Fibroblast of lung (primary cell): ENCODE measurements at regions not wholly inside any gene's neighbourhood (a gene's known extent, or its start where the extent isn't known, plus 50 kb on each side); places are given as distances from the start of the nearest gene placed in this dataset.

Source experiments
- CTCF ChIP-seq, 2 donors: IDR thresholded peaks in 1 of 2; conservative IDR thresholded peaks in 1 of 2; 1 replicate in 1 of 2; 2 replicates in 1 of 2; pipeline ENCODE4 v1.5.1; 2011 to 2012; ENCODE audit warnings: low read length in 2 of 2, control low read depth in 1 of 2, inconsistent platforms in 1 of 2, low read depth in 1 of 2, mild to moderate bottlenecking in 1 of 2
- EZH2 ChIP-seq: IDR thresholded peaks from 2 replicates; pipeline ENCODE4 v1.5.1; 2012; ENCODE audit warnings: low read length, control low read depth, mild to moderate bottlenecking; ENCODE audit errors: missing control alignments

- TF ChIP-seq CTCF (conservative IDR thresholded peaks at IDR 0.05 in 1 of 2, IDR thresholded peaks at IDR 0.05 in 1 of 2; ENCODE audit: low read depth in 1 of 2, low read length in 2 of 2): no peak
- no peak for TF ChIP-seq EZH2
Observed at GRCh38 chr3:106542101-106542769, 673.4 kb upstream of the CBLB start.
